NCI-H345 (cell line): ENCODE measurements at regions not wholly inside any gene's neighbourhood (a gene's known extent, or its start where the extent isn't known, plus 50 kb on each side); places are given as distances from the start of the nearest gene placed in this dataset.
"Not testable (repeated sequence)": the region's sequence is repeated elsewhere in the genome, so short reads cannot be mapped to it uniquely, and the experiment has no call there.

Source experiments
- DNase-seq: peaks from one replicate; lab custom pipeline; 2025; lab: John Stamatoyannopoulos, UW

DNA sequence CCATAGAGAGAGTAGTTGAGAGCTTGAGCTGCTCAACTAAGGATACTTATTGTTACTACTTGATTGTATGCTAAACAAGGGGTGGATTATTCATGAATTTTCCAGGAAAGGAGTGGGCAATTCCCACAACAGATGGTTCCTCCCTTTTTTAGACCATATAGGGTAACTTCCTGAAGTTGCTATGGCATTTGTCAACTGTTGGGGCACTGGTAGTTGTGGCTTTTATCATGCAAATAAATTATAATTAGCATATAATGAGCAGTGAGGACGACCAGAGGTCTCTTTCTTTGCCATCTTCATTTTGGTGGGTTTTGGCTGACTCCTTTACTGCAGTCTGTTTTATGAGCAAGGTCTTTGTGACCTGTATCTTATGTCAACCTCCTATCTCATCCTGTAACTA lies 1403.5 kb upstream of the PABPC4L start:
- DNase-seq, result no peak

DNA sequence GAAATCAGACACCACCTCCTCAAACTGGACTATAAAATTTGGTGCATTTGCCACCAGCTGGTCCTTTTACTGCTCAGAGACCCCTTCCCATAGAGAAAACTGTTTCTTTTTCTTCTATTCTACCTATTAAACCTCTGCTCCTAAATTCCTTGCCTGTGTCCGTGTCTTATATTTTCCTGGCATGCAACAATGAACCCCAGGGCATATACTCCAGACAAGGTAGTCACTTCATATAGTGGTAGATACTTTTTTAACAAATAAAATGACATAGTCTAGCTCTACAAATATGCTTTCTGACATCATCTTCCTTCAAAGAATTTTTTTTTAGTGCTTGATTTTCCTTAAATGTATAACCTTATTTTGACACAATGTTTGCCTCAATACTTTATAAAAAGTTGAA lies 1402.9 kb upstream of the PABPC4L start:
- no peak for DNase-seq

DNA sequence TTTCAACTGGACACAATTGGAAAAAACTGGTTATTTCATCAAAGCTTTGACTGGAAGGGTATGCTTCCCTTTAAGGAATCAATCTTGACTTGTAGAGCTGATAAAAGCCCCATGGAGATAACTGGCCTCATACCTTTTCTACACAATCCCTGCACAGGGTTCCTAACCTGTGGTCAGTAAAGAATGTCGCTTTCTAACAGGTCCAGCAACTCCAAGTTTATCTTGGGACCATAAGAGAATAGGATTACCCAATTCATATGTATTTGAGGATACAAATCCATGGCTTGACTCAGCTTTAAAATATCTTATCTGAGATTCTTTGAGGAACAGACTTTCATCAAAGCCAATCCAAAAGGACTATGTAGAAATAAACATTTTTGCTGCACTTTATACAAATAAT lies 1399.8 kb upstream of the PABPC4L start:
- DNase-seq, result no peak

DNA sequence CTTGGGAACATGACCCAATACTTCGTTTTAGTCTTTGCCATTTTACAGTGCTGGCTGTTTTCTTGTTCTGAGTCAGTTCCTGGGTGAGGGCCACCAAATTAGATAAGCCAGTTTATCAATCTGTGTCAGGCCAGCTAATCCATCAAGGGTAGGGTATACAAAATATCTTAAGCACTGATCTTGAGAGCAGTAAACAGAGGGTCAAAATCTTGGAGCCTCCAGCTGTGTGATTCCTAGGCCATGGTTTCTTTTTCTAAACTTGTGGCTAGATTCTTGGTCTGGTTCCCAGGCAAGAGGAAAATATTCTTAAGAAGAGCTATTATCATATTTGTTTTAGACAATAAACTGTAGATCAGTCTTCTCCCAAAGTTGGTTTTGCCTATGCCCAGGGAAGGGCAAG lies 1396.6 kb upstream of the PABPC4L start:
- no peak for DNase-seq

DNA sequence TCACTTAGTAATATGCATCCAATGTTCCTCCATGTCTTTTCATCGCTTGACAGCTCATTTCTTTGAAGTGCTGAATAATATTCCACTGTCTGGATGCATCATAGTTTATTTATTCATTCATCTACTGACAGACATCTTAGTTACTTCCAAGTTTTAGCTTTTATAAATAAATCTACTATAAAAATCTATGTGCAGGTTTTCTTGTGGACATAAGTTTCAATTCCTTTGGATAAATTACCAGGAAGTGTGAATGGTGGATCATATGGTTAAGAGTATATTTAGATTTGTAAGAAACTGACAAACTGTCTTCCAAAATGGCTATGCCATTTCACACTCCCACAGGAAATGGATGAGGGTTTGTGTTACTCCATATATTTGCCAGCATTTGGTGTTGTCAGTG lies 1392.9 kb upstream of the PABPC4L start:
- DNase-seq, result no peak

DNA sequence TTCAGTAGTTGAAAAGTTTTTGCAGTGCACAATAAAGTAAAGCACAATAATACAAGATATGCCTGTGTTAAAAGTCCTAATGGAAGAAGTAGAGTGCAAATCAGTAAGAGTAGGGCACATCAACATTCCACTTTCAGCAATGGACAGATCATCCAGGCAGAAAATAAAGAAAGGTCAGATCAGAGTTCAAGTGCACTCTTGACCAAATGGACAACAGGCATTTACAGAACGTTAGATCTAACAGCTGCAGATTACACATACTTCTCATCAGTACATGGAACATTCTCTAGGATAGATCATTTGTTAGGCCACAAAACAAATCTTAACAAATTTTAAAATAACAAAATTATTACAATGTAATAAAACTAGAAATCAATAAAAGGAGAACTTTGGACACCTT lies 1373.5 kb upstream of the PABPC4L start:
- no peak for DNase-seq

DNA sequence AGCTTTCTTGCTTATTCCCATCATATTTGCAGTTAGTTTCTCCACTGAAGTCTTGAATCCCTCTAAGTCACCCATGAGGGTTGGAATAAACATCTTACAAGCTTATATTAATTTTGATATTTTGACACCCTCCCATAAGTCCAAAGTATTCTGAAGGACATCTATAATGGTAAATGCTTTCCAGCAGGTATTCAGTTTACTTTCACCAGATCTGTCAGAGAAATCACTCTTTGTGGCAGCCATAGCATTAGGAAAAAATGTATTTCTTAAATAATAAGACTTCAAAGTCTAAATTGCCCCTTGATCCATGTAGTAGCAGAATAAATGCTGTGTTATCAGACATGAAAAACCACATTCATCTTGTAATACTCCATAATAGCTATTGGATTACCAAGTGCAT lies 1371.7 kb upstream of the PABPC4L start:
- DNase-seq, result no peak

DNA sequence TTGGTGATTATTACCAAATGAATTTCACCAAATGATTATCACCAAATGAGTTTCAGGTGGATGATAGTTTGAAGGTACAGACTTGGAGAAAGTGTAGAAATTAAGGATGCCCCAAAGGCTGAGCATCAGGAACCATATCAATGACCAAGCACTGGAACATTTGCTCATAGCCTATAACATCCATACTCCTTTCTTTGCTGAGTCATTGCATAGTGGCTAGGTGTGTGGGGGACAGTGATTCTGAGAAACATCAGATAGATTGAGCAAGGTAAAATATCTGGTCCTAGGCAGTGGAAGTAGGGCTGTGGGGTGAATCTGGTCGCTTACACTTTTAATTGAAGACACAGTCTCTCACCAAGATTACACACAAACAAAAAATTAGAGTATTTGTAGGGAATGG lies 1362.5 kb upstream of the PABPC4L start:
- no peak for DNase-seq

DNA sequence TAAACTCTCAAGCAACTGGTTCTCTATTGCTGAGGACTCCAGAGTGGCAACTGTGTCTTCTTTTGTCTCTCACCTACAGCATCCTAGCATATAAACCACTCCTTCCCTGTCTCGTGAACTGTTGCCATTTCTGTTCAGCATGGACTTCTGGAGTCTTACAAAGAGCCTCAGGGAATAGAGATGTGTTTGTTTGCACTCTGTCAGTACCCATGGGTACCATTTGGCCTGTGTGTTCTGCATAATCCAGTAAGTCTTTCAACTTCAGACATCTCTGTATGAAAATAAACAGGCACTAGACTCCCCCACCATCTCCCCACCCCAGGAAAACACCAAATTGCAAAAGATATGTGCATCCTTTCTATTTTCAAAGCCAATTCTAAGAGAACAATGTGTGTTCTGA lies 1351.6 kb upstream of the PABPC4L start:
- no peak for DNase-seq

DNA sequence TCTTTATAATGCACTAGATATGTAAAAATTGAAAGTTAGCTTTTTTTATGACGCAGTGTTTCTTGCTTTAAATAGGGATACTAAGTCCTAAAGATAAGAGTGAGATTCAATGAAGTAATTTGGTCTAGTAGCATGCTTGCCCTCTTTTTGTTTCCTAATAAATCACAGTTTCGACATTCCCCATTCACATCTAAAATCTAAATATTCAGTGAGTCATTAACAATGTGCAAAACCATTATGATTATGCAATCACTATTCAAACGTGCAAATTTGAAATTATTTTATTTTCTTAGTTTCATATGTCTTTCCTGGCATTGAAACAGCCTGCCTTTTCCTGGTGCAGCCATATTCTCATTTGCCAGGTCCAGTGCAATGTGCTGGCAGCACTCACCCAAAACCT lies 1350.5 kb upstream of the PABPC4L start:
- DNase-seq, result no peak

DNA sequence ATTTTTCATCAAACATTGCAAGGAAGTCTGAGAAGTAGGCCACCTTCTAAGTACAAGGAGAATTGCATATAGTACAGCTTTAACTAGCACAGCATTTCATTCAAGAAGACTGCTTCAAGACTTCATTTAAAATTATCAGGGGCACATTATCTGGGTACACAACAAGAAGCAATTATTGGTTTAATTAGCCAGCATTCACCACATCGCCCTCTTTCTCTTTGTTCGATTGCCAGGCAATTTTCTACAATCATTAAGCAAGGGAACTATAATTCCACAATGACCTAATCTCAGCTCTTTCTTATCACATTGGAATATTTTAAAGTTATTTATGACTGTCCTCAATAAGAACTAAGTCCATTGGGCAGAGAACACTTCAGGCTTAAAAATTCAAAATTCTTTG lies 1347.1 kb upstream of the PABPC4L start:
- DNase-seq, result no peak

DNA sequence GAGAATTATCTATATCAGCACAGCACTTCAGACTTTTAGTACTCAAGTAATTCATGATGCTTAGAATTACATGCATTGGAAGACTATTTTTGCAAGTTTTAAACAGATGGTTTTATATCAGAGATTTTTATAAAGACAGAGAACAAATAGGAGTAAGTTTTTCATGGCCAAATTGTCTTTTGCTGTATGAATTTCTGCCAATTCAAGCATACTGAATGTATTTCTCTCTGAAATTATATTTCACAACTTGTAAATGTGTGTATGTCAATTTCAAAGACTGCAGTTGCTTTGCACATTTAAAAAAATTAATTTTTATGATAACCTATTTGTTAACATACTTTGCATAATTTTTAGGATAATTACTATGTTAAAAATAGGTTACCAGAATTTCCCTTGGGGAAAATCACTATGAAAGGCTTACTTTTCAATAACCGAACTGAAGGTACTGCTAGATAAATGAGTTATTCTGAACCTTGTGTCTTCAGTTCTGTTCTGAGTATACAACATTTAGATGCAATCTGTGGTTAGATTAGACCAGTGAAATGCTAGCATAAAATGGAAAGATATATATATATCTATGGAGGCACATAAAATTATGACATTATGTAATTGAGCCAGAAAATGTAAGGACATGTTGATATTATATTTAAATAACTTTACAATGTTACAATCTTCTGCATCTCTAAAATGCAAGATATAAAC lies 1344.2 kb upstream of the PABPC4L start:
- DNase-seq, result no peak

DNA sequence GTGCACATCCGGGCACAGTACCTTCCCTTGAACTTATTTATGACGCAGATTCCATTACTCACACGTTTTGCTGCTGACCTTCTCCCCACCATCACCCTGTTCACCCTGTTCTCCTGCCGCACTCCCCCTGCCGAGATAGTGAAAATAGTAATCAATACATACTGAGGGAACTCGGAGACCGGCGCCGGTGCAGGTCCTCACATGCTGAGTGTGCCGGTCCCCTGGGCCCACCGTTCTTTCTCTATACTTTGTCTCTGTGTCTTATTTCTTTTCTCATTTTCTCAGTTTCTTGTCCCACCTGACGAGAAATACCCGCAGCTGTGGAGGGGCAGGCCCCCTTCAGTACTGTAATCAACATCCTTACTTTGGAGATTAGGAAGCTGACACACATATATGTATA lies 1337.1 kb upstream of the PABPC4L start:
- DNase-seq, result no peak

DNA sequence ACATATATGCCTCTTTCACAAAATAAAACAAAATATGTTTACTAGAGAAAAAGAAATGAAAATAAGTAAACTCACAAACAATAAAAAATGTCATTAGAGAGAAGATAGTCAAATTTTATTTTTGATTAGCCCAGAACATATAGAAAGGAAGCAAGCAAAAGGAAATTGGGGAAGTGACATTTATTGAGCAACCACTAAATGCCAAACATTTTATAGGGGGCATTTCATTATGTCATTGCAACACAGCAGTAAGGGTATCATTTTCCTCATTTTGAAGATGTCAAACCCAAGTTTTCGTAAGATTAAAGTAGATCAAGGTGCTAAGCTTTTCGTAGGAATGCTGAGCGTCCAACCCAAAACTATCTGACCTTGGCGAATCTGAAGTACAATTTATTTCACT lies 1331.5 kb upstream of the PABPC4L start:
- no peak for DNase-seq

DNA sequence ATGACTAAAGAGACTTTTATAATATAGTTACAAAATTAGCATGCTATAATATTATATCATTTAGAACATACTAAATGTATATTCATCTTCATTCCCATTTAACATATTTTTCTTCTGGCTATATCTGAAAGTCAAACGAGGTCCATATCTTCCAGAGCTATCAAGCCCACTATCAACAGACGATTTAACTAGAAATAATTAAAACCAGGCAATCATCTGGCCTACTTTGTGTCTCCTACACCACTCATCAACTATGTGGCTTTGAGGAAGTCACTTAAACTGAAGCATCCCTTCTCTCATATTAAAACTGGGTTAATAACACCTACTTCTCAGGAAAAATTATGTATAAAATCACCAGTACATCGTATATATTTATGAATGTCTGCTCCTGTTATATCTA lies 1330.5 kb upstream of the PABPC4L start:
- no peak for DNase-seq

DNA sequence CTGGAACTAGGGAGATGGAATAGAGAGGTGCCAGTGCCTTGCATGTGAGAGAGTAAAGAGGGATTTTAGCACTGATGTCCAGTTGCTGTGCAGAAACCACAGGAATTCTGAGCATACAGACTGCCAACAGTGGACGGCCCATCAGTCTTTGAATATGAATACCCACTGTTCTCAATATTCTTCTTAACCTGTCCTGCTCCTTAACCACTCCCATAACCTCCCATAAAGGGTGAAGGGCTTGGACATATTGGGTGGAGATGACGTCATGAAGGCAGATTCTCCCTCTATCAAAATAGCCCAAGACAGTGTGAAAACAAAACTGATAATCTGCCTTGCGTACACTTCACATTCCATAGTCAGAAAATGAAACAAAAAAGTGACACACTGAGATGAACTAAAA lies 1313.7 kb upstream of the PABPC4L start:
- no peak for DNase-seq

DNA sequence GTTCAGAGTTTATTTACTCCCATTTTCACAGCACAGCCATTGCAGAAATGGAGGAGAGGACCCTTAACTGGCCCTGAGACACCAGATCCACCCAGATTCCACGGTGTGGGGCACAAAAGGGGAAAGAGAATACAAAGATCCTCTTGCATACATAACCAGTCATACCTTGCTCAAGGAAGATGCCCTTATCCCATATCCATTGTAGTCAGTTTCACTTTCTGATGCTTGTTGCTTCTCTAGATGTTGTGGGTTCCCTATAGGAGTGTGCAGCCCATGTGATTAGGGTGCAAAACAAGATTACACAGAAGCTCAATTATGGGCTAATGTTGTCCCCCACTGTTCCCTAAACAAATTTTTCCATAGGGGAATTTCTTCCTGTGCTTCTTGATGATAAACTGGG lies 1309.0 kb upstream of the PABPC4L start:
- no peak for DNase-seq

DNA sequence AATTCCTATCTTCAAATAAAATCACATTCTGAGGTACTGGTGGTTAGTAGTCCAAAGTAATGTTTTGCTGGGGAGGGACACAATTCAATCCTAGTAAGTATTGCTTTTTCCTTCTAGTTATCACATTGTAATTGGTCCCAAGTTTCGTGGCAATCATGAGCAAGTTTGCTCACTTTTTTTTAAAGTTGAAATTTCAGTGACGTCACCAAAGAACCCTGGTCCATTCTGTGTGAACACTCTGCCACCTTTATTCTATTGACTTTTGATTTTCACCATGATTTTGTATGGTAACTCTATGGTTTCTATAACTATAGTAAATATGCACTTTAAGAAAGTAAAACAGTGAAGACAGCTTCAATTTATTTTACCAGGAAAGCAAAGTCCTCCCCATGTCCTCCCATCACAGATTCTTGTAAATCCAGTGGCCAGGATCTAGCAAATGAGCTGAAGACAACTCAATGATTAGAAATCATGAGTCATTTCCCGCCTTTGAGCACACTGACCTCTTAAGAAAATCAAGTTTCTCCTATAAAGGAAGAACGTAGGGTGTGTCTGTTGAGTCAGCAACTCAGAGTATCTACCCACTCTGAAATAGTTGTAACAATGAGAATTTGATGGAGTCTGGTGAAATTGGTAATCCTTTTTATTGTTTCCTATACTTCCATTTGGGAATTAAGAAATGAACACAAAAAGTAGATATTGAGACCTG lies 1306.6 kb upstream of the PABPC4L start:
- DNase-seq, result no peak

DNA sequence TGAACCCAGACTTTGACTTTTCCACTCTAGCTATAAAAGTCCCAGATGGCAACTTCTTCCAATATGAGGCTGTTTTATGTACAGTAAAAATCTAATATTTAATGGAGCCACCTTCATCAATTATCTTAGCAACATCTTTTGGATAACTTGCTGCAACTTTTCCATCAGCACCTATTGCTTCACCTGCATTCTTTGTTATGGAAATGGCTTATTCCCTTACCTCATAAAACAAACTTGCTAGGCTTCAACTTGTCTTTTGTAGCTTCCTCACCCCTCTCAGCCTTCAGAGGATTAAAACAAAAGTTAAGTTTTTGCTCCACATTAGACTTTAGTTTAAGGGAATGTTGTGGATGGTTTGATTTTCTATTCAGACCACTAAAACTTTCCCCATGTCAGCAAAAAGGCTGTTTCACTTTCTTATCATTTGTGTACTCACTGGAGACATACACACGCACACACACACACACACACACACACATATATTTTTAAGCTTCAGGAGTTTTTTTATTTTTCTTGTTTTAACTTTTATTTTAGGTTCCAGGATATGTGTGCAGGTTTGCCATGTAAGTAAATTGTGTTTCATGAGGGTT lies 1296.1 kb upstream of the PABPC4L start:
- DNase-seq, result no peak

DNA sequence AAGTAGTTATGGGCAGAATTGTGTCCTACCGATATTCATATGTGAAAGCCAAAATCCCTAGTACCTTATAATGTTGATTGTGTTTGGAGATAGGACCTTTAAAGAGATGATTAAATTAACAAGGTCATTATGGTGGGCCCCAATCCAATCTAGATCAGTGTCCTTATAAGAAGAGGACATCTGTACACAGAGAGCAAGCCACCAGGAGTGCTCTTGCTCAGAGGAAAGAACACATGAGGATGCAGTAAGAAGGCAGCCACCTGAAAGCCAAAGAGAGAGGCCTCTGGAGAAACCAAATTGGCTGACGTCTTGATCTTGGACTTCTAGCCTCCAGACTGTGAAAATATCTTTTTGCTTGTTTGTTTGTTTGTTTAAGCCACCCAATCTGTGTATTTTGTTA lies 1290.8 kb upstream of the PABPC4L start:
- DNase-seq, result no peak

DNA sequence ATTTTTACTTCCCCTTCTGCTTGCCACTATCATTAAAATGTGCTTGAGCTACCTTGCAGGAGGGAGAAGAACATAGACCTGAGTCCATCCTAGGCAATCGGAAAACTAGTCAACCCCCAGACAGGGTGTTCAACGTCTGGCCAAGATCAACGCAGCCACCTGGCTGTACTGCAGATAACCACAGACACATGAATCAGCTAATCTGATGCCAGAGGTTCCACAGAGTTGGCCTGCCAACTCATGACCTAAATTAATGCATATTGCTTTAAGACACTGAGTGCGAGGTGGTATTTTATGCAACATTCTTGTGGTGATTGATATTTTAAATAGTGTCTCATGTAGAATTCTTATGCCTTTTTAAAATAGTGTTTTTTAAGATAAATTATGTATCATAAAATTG lies 1283.8 kb upstream of the PABPC4L start:
- DNase-seq, result no peak

DNA sequence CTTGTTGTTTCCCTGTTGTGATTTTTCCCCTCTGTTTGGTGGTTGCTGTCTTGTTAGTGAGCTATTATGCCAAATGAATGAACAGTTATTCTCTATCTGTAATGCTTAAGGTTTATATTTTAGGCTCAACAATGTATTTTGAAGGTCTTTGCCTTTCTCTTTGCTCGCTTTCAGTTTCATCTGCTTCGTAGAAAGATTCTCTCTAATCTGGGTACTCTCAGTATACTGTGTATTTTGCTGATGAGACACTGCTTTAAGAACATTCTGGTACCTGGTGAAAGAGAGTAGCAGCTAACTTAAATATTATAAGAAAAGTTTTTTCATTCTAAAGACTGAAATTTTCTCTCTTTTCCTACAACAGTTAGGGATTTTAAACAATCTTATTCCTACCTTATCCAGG lies 1274.7 kb upstream of the PABPC4L start:
- no peak for DNase-seq

DNA sequence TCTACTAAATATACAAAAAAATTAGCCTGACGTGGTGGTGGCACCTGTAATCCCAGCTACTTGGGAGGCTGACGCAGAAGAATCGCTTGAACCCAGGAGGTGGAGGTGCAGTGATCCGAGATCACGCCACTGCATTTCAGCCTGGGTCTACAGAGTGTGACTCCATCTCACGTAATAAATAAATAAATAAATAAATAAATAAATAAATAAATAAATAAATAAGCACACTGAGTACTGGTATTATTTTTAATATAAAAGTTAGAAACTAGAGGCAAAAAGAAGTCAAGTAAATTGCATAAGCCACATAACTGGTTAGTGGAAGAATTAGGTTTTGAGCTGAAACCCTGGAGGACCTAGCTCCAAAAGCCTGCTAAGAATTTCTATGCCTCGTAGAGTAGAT lies 1262.7 kb upstream of the PABPC4L start:
- no peak for DNase-seq

DNA sequence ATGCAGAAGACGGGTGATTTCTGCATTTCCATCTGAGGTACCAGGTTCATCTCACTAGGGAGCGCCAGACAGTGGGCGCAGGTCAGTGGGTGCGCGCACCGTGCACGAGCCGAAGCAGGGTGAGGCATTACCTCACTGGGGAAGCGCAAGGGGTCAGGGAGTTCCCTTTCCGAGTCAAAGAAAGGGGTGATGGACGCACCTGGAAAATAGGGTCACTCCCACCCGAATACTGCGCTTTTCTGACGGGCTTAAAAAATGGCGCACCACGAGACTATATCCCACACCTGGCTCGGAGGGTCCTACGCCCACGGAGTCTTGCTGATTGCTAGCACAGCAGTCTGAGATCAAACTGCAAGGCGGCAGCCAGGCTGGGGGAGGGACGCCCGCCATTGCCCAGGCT lies 1246.0 kb upstream of the PABPC4L start:
- not testable (repeated sequence) for DNase-seq
